GM18507 (cell line): ENCODE measurements at regions not wholly inside any gene's neighbourhood (a gene's known extent, or its start where the extent isn't known, plus 50 kb on each side); places are given as distances from the start of the nearest gene placed in this dataset.
"Not testable (repeated sequence)": the region's sequence is repeated elsewhere in the genome, so short reads cannot be mapped to it uniquely, and the experiment has no call there.

Source experiments
- DNase-seq: peaks from one replicate; pipeline ENCODE4 v3.0.0; 2011; ENCODE audit warnings: low read depth; ENCODE audit not compliant: insufficient read length; ENCODE audit errors: extremely low spot score
- FAIRE-seq: peaks from 2 replicates; lab custom pipeline; 2011; peaks lifted over from hg19 to GRCh38; lab: Jason Lieb, UNC

GRCh38 chrX:98897191-98897590 lies 1512.9 kb downstream of the PCDH19 start:
- no peak for FAIRE-seq
- DNase-seq: no peak

- FAIRE-seq, DNase-seq: not testable (repeated sequence)
Measured at GRCh38 chrX:98850639-98851038, 1559.4 kb downstream of the PCDH19 start.
